ENCODE measurements at regions not wholly inside any gene's neighbourhood (a gene's known extent, or its start where the extent isn't known, plus 50 kb on each side); places are given as distances from the start of the nearest gene placed in this dataset.

- no peak for DNase-seq (ENCODE audit: extremely low spot score)
- H3K27ac ChIP-seq (ENCODE audit: low read depth), result no peak overlapping the region
- no peaks in the 10 kb centered on the region for H3K4me1 ChIP-seq (ENCODE audit: insufficient read depth)
- no peaks in the 10 kb centered on the region for H3K36me3 ChIP-seq (ENCODE audit: insufficient read depth)
- WGBS, result 94% methylated on average over 6 of the region's 6 CpGs
- no peak overlapping the region for H3K4me3 ChIP-seq (ENCODE audit: low read depth, low read length)
These were observed 86.1 kb upstream of the POU3F1 start for GRCh38 chr1:38132681-38133080.

- no peak for DNase-seq (ENCODE audit: extremely low spot score)
- 83% methylated on average over 6 of the region's 6 CpGs for WGBS
- no peak overlapping the region for H3K4me3 ChIP-seq (ENCODE audit: low read depth, low read length)
- no peaks in the 10 kb centered on the region for H3K4me1 ChIP-seq (ENCODE audit: insufficient read depth)
- no peak overlapping the region for H3K27ac ChIP-seq (ENCODE audit: low read depth)
- H3K36me3 ChIP-seq (ENCODE audit: insufficient read depth), result no peaks in the 10 kb centered on the region
These were observed 84.5 kb upstream of the POU3F1 start for GRCh38 chr1:38131024-38131585.

DNA sequence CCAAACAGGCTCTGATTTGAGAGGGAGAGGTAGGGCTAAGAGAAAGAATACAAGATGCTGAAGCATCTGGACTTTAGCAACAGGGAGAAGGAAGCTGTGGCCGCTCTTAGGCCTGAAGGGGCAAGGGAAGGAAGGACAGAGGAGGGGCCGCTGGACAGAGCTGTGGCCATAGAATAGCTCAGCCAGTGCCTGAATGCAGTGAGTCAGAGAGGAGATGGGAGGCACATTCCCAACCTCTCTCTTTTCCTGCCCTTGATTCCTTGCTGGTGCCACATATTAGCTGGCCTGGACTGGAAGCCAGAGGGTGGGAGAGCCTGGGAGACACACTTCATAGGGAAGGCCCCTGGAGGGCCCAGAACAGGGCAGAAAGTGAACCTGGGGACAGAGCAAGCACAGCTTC is 83.4 kb upstream of the POU3F1 start:
- DNase-seq (ENCODE audit: extremely low spot score), result no peak
- H3K27ac ChIP-seq (ENCODE audit: low read depth), result no peak overlapping the region
- H3K4me1 ChIP-seq (ENCODE audit: insufficient read depth), result no peaks in the 10 kb centered on the region
- no peak overlapping the region for H3K4me3 ChIP-seq (ENCODE audit: low read depth, low read length)
- 78% methylated on average over 2 of the region's 2 CpGs for WGBS
- H3K36me3 ChIP-seq (ENCODE audit: insufficient read depth), result no peaks in the 10 kb centered on the region

DNA sequence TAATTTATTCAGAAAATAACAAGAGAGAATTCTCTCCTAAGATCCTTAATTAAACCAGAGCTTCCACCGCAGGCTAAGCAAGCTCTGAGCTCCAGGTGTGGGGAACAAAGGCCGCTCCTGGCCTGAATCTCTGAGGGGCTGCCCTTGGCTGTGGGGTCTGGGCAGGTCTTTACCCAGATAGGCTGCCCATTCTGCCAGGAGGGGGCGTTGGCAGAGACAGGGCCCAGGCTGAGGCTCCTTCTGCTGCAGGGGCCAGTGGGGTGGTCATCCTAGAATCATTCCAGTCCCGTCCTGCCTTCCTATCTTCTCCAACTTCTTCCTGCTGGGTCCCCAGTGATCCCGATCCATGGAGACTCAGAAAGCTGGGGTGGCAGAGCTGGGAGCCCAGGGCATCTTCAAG is 82.9 kb upstream of the POU3F1 start:
- Histone ChIP-seq H3K4me1 (ENCODE audit: insufficient read depth) (no peaks in the 10 kb centered on the region), H3K36me3 (ENCODE audit: insufficient read depth) (no peaks in the 10 kb centered on the region), H3K27ac (ENCODE audit: low read depth) (no peak overlapping the region), H3K4me3 (ENCODE audit: low read depth, low read length) (no peak overlapping the region)
- DNase-seq (ENCODE audit: extremely low spot score), result no peak
- WGBS, result 91% methylated on average over 5 of the region's 5 CpGs

- 91% methylated on average over 9 of the region's 9 CpGs for WGBS
- H3K4me1 ChIP-seq (ENCODE audit: insufficient read depth), result no peaks in the 10 kb centered on the region
- no peaks in the 10 kb centered on the region for H3K36me3 ChIP-seq (ENCODE audit: insufficient read depth)
- no peak overlapping the region for H3K4me3 ChIP-seq (ENCODE audit: low read depth, low read length)
- no peak for DNase-seq (ENCODE audit: extremely low spot score)
- H3K27ac ChIP-seq (ENCODE audit: low read depth), result no peak overlapping the region
These were observed 82.4 kb upstream of the POU3F1 start for GRCh38 chr1:38128926-38129453.

DNA sequence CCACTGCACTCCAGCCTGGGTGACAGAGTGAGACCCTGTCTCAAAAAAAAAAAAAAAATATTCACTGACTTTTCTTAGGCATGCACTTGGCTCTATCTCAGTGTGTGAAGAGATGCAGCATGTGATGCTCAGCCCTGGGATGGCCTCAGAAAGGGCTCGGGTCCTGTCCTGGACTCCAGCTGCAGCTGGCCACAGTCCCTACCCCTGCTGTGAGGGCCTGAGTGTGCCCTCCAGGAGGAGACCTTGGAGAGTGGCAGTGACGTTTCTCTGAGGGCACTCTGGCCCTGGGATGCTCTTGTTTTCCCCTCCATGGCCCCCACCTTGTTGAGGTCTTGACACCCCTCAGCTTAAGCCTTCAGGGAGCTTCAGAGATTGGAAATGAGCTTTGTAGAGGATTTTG is 81.9 kb upstream of the POU3F1 start:
- DNase-seq (ENCODE audit: extremely low spot score), result no peak
- WGBS, result 87% methylated on average over 2 of the region's 2 CpGs

GRCh38 chr1:38127428-38127827 is 80.8 kb upstream of the POU3F1 start:
- Histone ChIP-seq H3K4me1 (ENCODE audit: insufficient read depth) (no peaks in the 10 kb centered on the region), H3K4me3 (ENCODE audit: low read depth, low read length) (no peak overlapping the region), H3K36me3 (ENCODE audit: insufficient read depth) (no peaks in the 10 kb centered on the region), H3K27ac (ENCODE audit: low read depth) (no peak overlapping the region)
- 14% methylated on average over 2 of the region's 2 CpGs for WGBS
- DNase-seq (ENCODE audit: extremely low spot score), result peak; percentile 43

More for the DNA sequence above, 81.9 kb upstream of the POU3F1 start:
- Histone ChIP-seq H3K27ac (ENCODE audit: low read depth) (no peak overlapping the region), H3K36me3 (ENCODE audit: insufficient read depth) (no peaks in the 10 kb centered on the region), H3K4me3 (ENCODE audit: low read depth, low read length) (no peak overlapping the region), H3K4me1 (ENCODE audit: insufficient read depth) (no peaks in the 10 kb centered on the region)

- 67% methylated on average over 8 of the region's 8 CpGs for WGBS
- Histone ChIP-seq H3K4me1 (ENCODE audit: insufficient read depth) (no peaks in the 10 kb centered on the region), H3K36me3 (ENCODE audit: insufficient read depth) (no peaks in the 10 kb centered on the region), H3K27ac (ENCODE audit: low read depth) (no peak overlapping the region), H3K4me3 (ENCODE audit: low read depth, low read length) (no peak overlapping the region)
- DNase-seq (ENCODE audit: extremely low spot score), result no peak
These were observed 80.4 kb upstream of the POU3F1 start for GRCh38 chr1:38126970-38127369.

GRCh38 chr1:38125837-38126520 is 79.4 kb upstream of the POU3F1 start:
- no peaks in the 10 kb centered on the region for H3K36me3 ChIP-seq (ENCODE audit: insufficient read depth)
- no peak overlapping the region for H3K4me3 ChIP-seq (ENCODE audit: low read depth, low read length)
- DNase-seq (ENCODE audit: extremely low spot score), result no peak
- no peaks in the 10 kb centered on the region for H3K4me1 ChIP-seq (ENCODE audit: insufficient read depth)
- no peak overlapping the region for H3K27ac ChIP-seq (ENCODE audit: low read depth)
- 90% methylated on average over 21 of the region's 21 CpGs for WGBS

GRCh38 chr1:38125016-38125415 is 78.4 kb upstream of the POU3F1 start:
- Histone ChIP-seq H3K27ac (ENCODE audit: low read depth) (no peak overlapping the region), H3K4me3 (ENCODE audit: low read depth, low read length) (no peak overlapping the region), H3K4me1 (ENCODE audit: insufficient read depth) (no peaks in the 10 kb centered on the region), H3K36me3 (ENCODE audit: insufficient read depth) (no peaks in the 10 kb centered on the region)
- 96% methylated on average over 5 of the region's 5 CpGs for WGBS
- DNase-seq (ENCODE audit: extremely low spot score), result no peak

- H3K4me1 ChIP-seq (ENCODE audit: insufficient read depth), result no peaks in the 10 kb centered on the region
- 80% methylated on average over 19 of the region's 19 CpGs for WGBS
- DNase-seq (ENCODE audit: extremely low spot score), result no peak
- no peaks in the 10 kb centered on the region for H3K36me3 ChIP-seq (ENCODE audit: insufficient read depth)
- H3K4me3 ChIP-seq (ENCODE audit: low read depth, low read length), result no peak overlapping the region
- no peak overlapping the region for H3K27ac ChIP-seq (ENCODE audit: low read depth)
These were observed 77.0 kb upstream of the POU3F1 start for GRCh38 chr1:38123356-38124135.

DNA sequence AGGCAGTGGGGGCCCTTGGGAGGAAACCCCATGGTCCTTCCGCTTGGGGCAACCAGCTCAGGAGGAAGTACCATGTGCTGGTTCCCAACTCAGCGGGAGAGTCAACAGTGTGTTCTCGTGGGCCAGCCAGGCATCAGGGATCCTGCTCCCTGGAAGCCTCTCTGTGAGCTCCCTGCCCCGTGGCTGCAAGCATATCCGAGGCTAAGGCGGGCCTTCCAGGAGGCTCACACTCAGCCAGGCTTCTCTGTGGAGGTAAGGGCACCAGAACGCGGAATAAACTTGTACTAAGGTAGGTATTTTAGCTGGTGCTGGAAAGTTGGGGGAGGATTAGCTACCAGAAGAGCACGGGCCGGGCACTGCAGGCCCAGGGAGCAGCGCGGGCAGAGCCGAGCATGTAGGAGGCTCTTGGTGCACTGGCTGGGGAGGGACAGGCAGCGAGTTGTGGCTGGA is 74.7 kb upstream of the POU3F1 start:
- no peak overlapping the region for H3K4me3 ChIP-seq (ENCODE audit: low read depth, low read length)
- no peak overlapping the region for H3K27ac ChIP-seq (ENCODE audit: low read depth)
- H3K36me3 ChIP-seq (ENCODE audit: insufficient read depth), result no peaks in the 10 kb centered on the region
- DNase-seq (ENCODE audit: extremely low spot score), result no peak
- no peaks in the 10 kb centered on the region for H3K4me1 ChIP-seq (ENCODE audit: insufficient read depth)
- 81% methylated on average over 14 of the region's 14 CpGs for WGBS

DNA sequence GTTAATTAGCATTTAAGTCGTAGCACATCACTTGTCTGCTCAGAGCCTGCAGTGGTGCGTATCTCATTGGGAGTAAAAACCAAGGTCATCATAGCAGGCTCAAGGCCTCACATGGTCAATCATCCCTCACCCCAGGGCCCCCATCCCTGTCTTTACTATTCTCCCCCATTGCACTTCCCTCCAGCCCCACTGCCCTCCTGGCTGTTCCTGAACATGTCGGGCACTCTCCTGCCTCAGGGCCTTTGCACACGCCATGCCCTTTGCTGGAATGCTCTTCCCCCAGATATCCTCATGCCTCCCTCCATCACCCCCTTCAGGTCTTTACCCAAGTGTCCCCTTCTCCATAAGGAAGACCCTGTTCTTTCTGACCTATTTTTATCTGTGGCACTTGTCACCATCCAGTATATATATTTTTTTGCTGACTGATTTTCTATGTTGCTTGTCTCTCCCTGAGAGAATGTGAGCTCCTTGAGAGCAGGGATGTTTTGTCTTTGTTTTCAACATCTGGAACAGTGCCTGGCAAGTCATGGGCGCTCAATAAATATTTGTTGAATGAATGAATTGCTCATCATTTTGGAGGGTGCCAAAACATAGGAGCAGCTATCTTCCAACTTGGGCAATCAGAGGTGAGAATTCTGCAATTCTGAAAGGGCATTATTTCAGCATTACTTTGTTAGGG is 74.1 kb upstream of the POU3F1 start:
- DNase-seq (ENCODE audit: extremely low spot score), result no peak
- 92% methylated on average over 5 of the region's 5 CpGs for WGBS
- H3K4me1 ChIP-seq (ENCODE audit: insufficient read depth), result no peaks in the 10 kb centered on the region
- H3K4me3 ChIP-seq (ENCODE audit: low read depth, low read length), result no peak overlapping the region
- no peaks in the 10 kb centered on the region for H3K36me3 ChIP-seq (ENCODE audit: insufficient read depth)
- no peak overlapping the region for H3K27ac ChIP-seq (ENCODE audit: low read depth)

Measured in urinary bladder (tissue), 3 donors.